ENCODE measurements at regions not wholly inside any gene's neighbourhood (a gene's known extent, or its start where the extent isn't known, plus 50 kb on each side); places are given as distances from the start of the nearest gene placed in this dataset.

DNA sequence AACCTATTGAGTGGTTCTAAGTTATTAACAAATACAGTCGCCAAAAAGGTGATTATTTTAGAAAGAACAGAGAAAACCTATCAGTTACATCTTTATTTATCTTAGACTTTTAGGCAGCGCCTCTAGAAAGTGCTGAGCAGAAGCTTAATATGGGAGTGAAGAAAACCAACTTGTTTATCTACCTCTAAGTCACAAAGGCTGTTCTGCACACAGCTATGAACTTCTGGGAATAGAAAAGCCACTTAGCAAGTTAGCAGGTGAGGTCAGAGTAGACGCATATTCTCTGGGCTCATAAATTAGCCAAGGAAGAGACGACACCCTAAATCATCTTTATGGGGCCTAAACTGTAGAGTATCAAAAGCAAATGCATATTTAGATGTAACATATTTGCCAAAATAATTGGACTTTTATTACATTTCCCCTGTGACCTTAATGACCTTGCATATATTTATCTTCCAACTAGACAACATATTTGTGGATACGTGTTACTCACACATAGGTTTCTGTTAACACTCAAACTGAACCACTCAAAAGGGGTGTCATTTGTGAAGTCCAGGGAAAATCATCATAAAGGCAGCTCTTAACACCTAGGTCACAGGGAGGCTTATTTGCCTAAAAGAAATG is 267.1 kb downstream of the ADGB start:
- DNase-seq (ENCODE audit: low read depth in 3 of 3), result no peak

GRCh38 chr6:146866731-146867414 is 268.1 kb downstream of the ADGB start:
- no peak for DNase-seq (ENCODE audit: low read depth in 3 of 3)

- DNase-seq (ENCODE audit: low read depth in 3 of 3), result no peak
Observed at GRCh38 chr6:146868671-146869209, 270.0 kb downstream of the ADGB start.

DNA sequence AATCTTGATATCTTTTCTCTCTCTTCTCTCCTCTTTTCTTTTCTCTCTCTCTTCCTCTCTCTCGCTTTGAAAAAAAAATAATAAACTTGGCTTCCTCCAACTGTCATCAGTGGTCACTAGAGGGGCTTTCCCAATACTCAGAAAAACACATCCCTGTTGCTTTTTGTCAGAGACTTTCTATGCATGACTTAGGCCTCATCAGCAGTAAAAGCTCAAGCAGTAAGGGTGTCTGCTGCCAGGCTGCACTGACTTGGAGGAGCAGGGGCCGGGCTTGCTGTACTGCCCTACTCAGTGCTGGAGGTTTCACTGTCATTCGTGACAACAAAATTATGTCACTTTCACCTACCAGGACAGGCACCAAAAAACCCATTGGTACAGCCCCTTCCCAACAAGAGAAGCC is 272.0 kb downstream of the ADGB start:
- no peak for DNase-seq (ENCODE audit: low read depth in 3 of 3)

- DNase-seq (ENCODE audit: low read depth in 3 of 3), result no peak
Observed at GRCh38 chr6:146871611-146872425, 273.0 kb downstream of the ADGB start.

DNA sequence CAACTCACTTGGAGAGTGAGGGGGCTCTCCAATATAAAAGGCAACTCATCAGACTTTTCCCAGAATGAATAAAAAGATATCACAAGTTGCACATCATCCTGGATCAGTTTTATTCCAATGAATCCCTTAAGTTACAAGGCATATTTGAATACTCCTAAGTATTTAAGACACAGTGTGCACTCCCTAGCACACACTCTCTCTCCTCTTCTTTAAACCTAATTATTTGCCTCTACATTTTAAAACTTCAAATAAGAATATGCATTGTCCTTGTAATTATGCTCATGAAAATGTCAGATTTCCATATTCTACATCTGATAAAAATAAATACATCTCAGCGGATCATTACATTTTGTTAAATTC is 273.6 kb downstream of the ADGB start:
- DNase-seq (ENCODE audit: low read depth in 3 of 3), result no peak

DNA sequence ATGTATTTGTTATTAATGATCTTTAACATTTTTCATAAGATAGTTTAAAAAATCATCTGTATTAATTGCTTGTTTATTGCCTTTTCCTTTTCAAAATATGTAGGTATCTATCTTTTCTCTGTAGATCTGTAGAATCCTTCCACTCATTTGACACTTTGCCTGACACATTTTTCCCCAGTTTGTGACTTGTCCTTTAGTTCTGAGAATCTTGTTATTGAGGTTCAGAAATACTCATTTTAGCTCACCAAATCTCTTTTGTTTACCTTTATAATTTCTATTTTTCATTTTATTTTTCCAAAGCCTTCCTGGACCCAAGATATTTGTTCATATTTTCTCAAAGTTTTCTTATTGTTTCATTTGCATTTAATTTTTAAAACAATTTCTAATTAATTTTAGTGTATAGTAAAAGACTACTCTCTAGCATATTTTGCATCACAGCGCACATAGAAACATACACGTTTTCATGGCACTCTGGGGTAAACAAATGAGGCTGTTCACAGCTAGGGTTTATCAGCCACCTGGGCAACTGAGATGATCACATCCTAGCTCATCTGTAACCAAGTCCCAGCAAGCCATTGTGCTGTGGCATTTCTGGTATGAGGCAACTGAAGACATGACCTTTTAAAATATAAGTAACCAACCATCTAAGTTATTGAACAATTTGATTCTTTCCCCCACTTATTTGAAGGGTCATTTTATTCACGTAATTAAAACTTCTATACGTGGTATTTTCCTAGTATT is 275.7 kb downstream of the ADGB start:
- no peak for DNase-seq (ENCODE audit: low read depth in 3 of 3)

DNA sequence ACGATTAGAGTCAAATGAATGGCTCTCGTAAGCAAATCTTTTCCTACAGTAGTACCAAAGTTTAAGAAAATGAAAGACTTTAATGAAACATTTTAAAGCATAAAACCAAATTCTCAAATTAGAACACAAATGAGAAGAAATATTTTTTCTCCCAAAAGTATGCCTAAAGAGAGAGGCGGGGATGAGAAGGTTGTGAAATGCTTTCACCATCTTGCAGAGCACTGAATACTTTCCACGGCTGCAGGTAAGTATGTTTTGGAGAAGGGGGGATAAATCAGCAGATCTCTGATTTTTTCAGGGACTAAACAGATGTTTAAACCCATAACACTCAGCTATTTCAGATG is 277.1 kb downstream of the ADGB start:
- DNase-seq (ENCODE audit: low read depth in 3 of 3), result no peak

- no peak for DNase-seq (ENCODE audit: low read depth in 3 of 3)
Observed at GRCh38 chr6:146876271-146877151, 277.7 kb downstream of the ADGB start.

- DNase-seq (ENCODE audit: low read depth in 3 of 3), result no peak
Observed at GRCh38 chr6:146878168-146878951, 279.6 kb downstream of the ADGB start.

- no peak for DNase-seq (ENCODE audit: low read depth in 3 of 3)
Observed at GRCh38 chr6:146878952-146879340, 280.2 kb downstream of the ADGB start.

GRCh38 chr6:146879406-146880117 is 280.8 kb downstream of the ADGB start:
- DNase-seq (ENCODE audit: low read depth in 3 of 3), result no peak

GRCh38 chr6:146881228-146882181 is 282.7 kb downstream of the ADGB start:
- no peak for DNase-seq (ENCODE audit: low read depth in 3 of 3)

GRCh38 chr6:146883640-146884531 is 285.1 kb downstream of the ADGB start:
- no peak for DNase-seq (ENCODE audit: low read depth in 3 of 3)

DNA sequence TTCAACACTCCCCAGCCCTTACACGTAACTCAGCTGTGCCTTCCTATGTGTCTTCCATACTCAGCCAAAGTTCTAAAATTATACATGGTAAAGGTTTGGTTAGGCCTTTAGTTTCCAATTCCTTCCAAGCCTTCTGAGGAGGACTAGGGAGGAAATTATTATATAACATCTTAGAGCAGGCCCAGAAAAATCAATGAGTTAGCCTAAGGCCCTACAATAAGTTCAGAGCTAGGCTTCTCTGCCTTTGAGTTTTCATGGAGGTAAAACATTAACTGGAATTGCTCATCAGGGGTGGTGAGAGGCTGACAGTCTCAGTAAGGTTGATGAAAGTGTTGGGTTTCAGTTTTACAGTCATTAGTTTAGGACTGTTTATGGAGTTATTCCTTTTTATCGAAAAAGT is 286.0 kb downstream of the ADGB start:
- no peak for DNase-seq (ENCODE audit: low read depth in 3 of 3)

- no peak for DNase-seq (ENCODE audit: low read depth in 3 of 3)
Observed at GRCh38 chr6:146885708-146886457, 287.1 kb downstream of the ADGB start.
